HG02884 (cell line): ENCODE measurements at regions not wholly inside any gene's neighbourhood (a gene's known extent, or its start where the extent isn't known, plus 50 kb on each side); places are given as distances from the start of the nearest gene placed in this dataset.

Source experiments
- ATAC-seq: cut with Tn5 transposase; IDR thresholded peaks from one replicate; pipeline ENCODE4 v1.9.1; 2021; ENCODE audit warnings: mild to moderate bottlenecking, moderate library complexity; ENCODE audit not compliant: unreplicated experiment

GRCh38 chr2:38427936-38428335 is 50.9 kb upstream of the ATL2 start:
- ATAC-seq: no peak

- no peak for ATAC-seq
Measured at GRCh38 chr2:38427054-38427453, 50.0 kb upstream of the ATL2 start.
